Adrenal gland (tissue), 9 donors: ENCODE measurements at regions not wholly inside any gene's neighbourhood (a gene's known extent, or its start where the extent isn't known, plus 50 kb on each side); places are given as distances from the start of the nearest gene placed in this dataset.

Experiments used
- DNase-seq, 7 donors: peaks; one replicate each; pipeline ENCODE4 v3.0.0-alpha.2; 2019 to 2020
- H3K27ac ChIP-seq, 5 donors: fragments of 200-600 bp; sonication (generic) in 4 of 5; 1 replicate in 3 of 5; 2 replicates in 2 of 5; pipeline versions ENCODE4 v1.5.1 to v1.8.0; 2016 to 2020; ENCODE audit warnings: mild to moderate bottlenecking in 1 of 5
- H3K27me3 ChIP-seq: fragments of 200-600 bp; 2 replicates; pipeline ENCODE4 v1.8.0; 2021
- H3K36me3 ChIP-seq, 2 donors: fragments of 200-600 bp; replicated peaks in 1 of 2; 1 replicate in 1 of 2; 2 replicates in 1 of 2; pipeline versions ENCODE4 v1.5.1 to v1.8.0; 2018 to 2022
- H3K4me1 ChIP-seq, 2 donors: fragments of 200-600 bp; replicated peaks in 1 of 2; 1 replicate in 1 of 2; 2 replicates in 1 of 2; pipeline versions ENCODE4 v1.5.1 to v1.8.0; 2018 to 2021
- H3K4me3 ChIP-seq, 4 donors: fragments of 200-600 bp; sonication (generic) in 3 of 4; one replicate each; pipeline ENCODE4 v1.5.1; 2016 to 2018
- H3K9me3 ChIP-seq, 3 donors: fragments of 200-600 bp; sonication (generic) in 1 of 3; replicated peaks in 1 of 3; 1 replicate in 2 of 3; 2 replicates in 1 of 3; pipeline versions ENCODE4 v1.5.1 to v1.8.0; 2016 to 2021
- CTCF ChIP-seq, 6 experiments: fragments of 450-650 bp in 4 of 6; fragments of 200-600 bp in 2 of 6; sonication (generic) in 1 of 6; IDR thresholded peaks; 1 replicate in 5 of 6; 2 replicates in 1 of 6; pipeline versions ENCODE4 v1.5.1 to v1.8.0; 2016 to 2021; ENCODE audit warnings: antibody characterized with exemption in 6 of 6, mild to moderate bottlenecking in 2 of 6, moderate library complexity in 1 of 6
- POLR2A ChIP-seq, 2 donors: fragments of 450-650 bp; IDR thresholded peaks; one replicate each; pipeline ENCODE4 v1.6.1; 2017; ENCODE audit warnings: antibody characterized with exemption in 2 of 2, mild to moderate bottlenecking in 2 of 2, moderate library complexity in 1 of 2
- WGBS, 4 donors: extraction: QIAGEN DNeasy Blood & Tissue Kit in 2 of 4; methylation state at CpG; one replicate each; pipeline versions ENCODE4 v1.1.5 to v1.1.7; 2013 to 2017; 5-methylcytosine and 5-hydroxymethylcytosine counted together
- intact Hi-C, 2 donors: fragments of 100-400 bp; cut with DNase I; formaldehyde crosslinking; loops; one replicate each; pipeline versions ENCODE4 v1.14.1 to v1.15.0; 2022 to 2023
- donor health status: healthy with polysubstance abuse.
- donor health status: Bipolar disorder and iron deficiency.
- donor health status: DM: yes; HTN: yes; CAD: no.
- donor health status: DM: no; HTN: no; CAD: no.
- donor health status: DM: no; HTN: no; CAD: no.

GRCh38 chr16:86786994-86787393 is 208.6 kb downstream of the FOXL1 start:
- Histone ChIP-seq H3K4me1 (no peaks in the 10 kb centered on the region), H3K27me3 (peaks cover 7% of the 10 kb centered on the region), H3K4me3 (no peak overlapping the region), H3K36me3 (no peaks in the 10 kb centered on the region), H3K27ac (no peak overlapping the region), H3K9me3 (no peaks in the 10 kb centered on the region)
- intact Hi-C loops = no loop called here
- TF ChIP-seq POLR2A (IDR thresholded peaks at IDR 0.05) = no peak
- no peak for TF ChIP-seq CTCF (IDR thresholded peaks at IDR 0.05)
- no peak for DNase-seq
- WGBS, 4 donors = 71 to 93% (median 84%) methylated on average over 1 of the region's 1 CpG

- H3K4me3 ChIP-seq = no peak overlapping the region
- 68 to 74% (median 72%) methylated on average over 5 of the region's 5 CpGs for WGBS, 4 donors
- no peak for DNase-seq
- H3K9me3 ChIP-seq = no peaks in the 10 kb centered on the region
- no peak overlapping the region for H3K27ac ChIP-seq
- TF ChIP-seq POLR2A (IDR thresholded peaks at IDR 0.05) (no peak), CTCF (IDR thresholded peaks at IDR 0.05) (no peak)
- peaks cover 7% of the 10 kb centered on the region for H3K27me3 ChIP-seq
- intact Hi-C loops = no loop called here
- H3K4me1 ChIP-seq = no peaks in the 10 kb centered on the region
- H3K36me3 ChIP-seq = no peaks in the 10 kb centered on the region
Measured at GRCh38 chr16:86787538-86787937, 209.2 kb downstream of the FOXL1 start.

GRCh38 chr16:86789621-86790051 is 211.3 kb downstream of the FOXL1 start:
- Histone ChIP-seq H3K27ac (no peak overlapping the region), H3K4me3 (no peak overlapping the region), H3K4me1 (no peaks in the 10 kb centered on the region), H3K36me3 (no peaks in the 10 kb centered on the region), H3K27me3 (peaks cover 7% of the 10 kb centered on the region), H3K9me3 (no peaks in the 10 kb centered on the region)
- 40 to 58% (median 46%) methylated on average over 8 to 13 of the region's 13 CpGs for WGBS, 4 donors
- no peak for DNase-seq
- TF ChIP-seq POLR2A (IDR thresholded peaks at IDR 0.05) (no peak), CTCF (IDR thresholded peaks at IDR 0.05) (no peak)
- intact Hi-C loops = no loop called here

- Histone ChIP-seq H3K36me3 (no peaks in the 10 kb centered on the region), H3K4me3 (no peak overlapping the region), H3K27ac (no peak overlapping the region), H3K4me1 (no peaks in the 10 kb centered on the region), H3K9me3 (no peaks in the 10 kb centered on the region), H3K27me3 (peaks cover 7% of the 10 kb centered on the region)
- intact Hi-C loops = no loop called here
- TF ChIP-seq POLR2A (IDR thresholded peaks at IDR 0.05) (no peak), CTCF (IDR thresholded peaks at IDR 0.05) (no peak)
- DNase-seq = no peak
- WGBS, 4 donors = 56 to 69% (median 62%) methylated on average over 18 to 20 of the region's 20 CpGs
Measured at GRCh38 chr16:86791287-86792035, 213.1 kb downstream of the FOXL1 start.
